ENCODE measurements at regions not wholly inside any gene's neighbourhood (a gene's known extent, or its start where the extent isn't known, plus 50 kb on each side); places are given as distances from the start of the nearest gene placed in this dataset.

DNA sequence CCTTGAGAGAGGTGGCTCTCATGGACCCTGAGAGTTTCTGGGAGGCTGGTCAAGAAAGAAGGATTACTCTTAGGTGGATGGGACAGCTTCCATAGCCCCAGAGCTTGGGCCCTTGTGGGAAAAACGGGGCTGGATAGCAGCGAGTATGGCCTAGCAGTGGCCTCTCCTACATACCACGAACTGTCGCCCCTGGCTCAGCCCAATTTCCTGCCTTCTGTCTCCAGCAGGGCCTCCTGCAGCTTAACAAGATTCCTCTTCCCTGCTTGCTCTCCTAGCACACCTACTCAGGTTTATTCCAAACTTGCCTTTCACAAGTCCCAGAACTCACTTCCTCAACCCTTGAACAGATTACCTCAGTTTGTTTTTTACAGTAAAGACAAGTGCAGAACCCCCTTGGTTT lies 139.7 kb upstream of the TPM1 start:
- Histone ChIP-seq H3K9me3 (ENCODE audit: insufficient read depth, low read depth, low read length) (no peaks in the 10 kb centered on the region), H3K4me2 (ENCODE audit: low read length) (no peak overlapping the region), H3K4me1 (ENCODE audit: insufficient read depth, low read length) (peaks cover 3% of the 10 kb centered on the region), H3K4me3 (ENCODE audit: insufficient read depth, low read depth, low read length) (no peak overlapping the region), H3K9ac (ENCODE audit: low read length) (no peak overlapping the region), H3K36me3 (ENCODE audit: insufficient read depth, low read length) (no peaks in the 10 kb centered on the region), H4K20me1 (ENCODE audit: insufficient read depth, low read length) (no peaks in the 10 kb centered on the region), H3K27ac (ENCODE audit: low read depth, low read length) (no peak overlapping the region), H3K27me3 (ENCODE audit: insufficient read depth, low read length) (no peaks in the 10 kb centered on the region), H2AFZ (ENCODE audit: low read depth, low read length) (no peak overlapping the region), H3K79me2 (ENCODE audit: insufficient read depth, low read length) (no peaks in the 10 kb centered on the region)
- no peaks in the 10 kb centered on the region for H3K36me3 Mint-ChIP-seq (ENCODE audit: low read depth, unreplicated experiment)
- H3K27me3 Mint-ChIP-seq (ENCODE audit: low read depth, unreplicated experiment), result no peaks in the 10 kb centered on the region
- no peak for TF ChIP-seq EZH2 (IDR thresholded peaks at IDR 0.05; ENCODE audit: insufficient read depth, low read length)
- TF ChIP-seq CTCF (IDR thresholded peaks at IDR 0.05; ENCODE audit: insufficient read depth, low read depth, low read length), result no peak
- peaks cover 38% of the 10 kb centered on the region for H3K4me1 Mint-ChIP-seq (ENCODE audit: low read depth, unreplicated experiment)
- H3K9me3 Mint-ChIP-seq (ENCODE audit: unreplicated experiment), result no peaks in the 10 kb centered on the region
- DNase-seq (ENCODE audit: low read depth) (no peak), FAIRE-seq (no peak)
- H3K4me3 Mint-ChIP-seq (ENCODE audit: unreplicated experiment), result no peak overlapping the region
- H3K27ac Mint-ChIP-seq (ENCODE audit: unreplicated experiment), result no peak overlapping the region

DNA sequence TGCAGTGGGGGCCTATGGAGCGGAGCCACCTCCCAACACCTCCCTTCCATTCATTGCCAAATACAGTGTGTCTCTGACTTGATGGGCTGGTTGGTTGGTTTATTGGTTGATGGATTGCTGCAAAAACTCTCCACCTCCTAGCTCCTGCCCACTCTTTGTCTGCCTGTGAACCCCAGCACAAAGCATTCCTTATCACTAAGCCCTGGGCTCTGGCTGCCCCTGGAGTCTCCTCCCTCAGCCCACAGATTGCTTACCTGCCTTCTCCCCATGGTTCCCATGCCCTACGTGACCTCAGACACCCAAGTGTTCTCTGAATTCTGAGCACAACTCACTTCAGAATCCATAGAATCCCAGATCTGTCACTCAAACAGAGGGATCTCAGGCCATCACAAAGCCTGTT lies 139.1 kb upstream of the TPM1 start:
- H3K27me3 ChIP-seq (ENCODE audit: insufficient read depth, low read length), result no peaks in the 10 kb centered on the region
- H3K27ac ChIP-seq (ENCODE audit: low read depth, low read length), result no peak overlapping the region
- no peaks in the 10 kb centered on the region for H3K36me3 Mint-ChIP-seq (ENCODE audit: low read depth, unreplicated experiment)
- no peaks in the 10 kb centered on the region for H4K20me1 ChIP-seq (ENCODE audit: insufficient read depth, low read length)
- TF ChIP-seq EZH2 (IDR thresholded peaks at IDR 0.05; ENCODE audit: insufficient read depth, low read length) (no peak), CTCF (IDR thresholded peaks at IDR 0.05; ENCODE audit: insufficient read depth, low read depth, low read length) (no peak)
- no peak overlapping the region for H3K4me2 ChIP-seq (ENCODE audit: low read length)
- no peaks in the 10 kb centered on the region for H3K36me3 ChIP-seq (ENCODE audit: insufficient read depth, low read length)
- no peaks in the 10 kb centered on the region for H3K9me3 Mint-ChIP-seq (ENCODE audit: unreplicated experiment)
- no peak overlapping the region for H2AFZ ChIP-seq (ENCODE audit: low read depth, low read length)
- no peak for FAIRE-seq
- no peaks in the 10 kb centered on the region for H3K4me1 ChIP-seq (ENCODE audit: insufficient read depth, low read length)
- peak overlapping the region; percentile 45 for H3K27ac Mint-ChIP-seq (ENCODE audit: unreplicated experiment)
- H3K9me3 ChIP-seq (ENCODE audit: insufficient read depth, low read depth, low read length), result no peaks in the 10 kb centered on the region
- no peaks in the 10 kb centered on the region for H3K79me2 ChIP-seq (ENCODE audit: insufficient read depth, low read length)
- no peak for DNase-seq (ENCODE audit: low read depth)
- H3K4me3 ChIP-seq (ENCODE audit: insufficient read depth, low read depth, low read length), result no peak overlapping the region
- H3K4me1 Mint-ChIP-seq (ENCODE audit: low read depth, unreplicated experiment), result peaks cover 32% of the 10 kb centered on the region
- H3K27me3 Mint-ChIP-seq (ENCODE audit: low read depth, unreplicated experiment), result no peaks in the 10 kb centered on the region
- peak overlapping the region; percentile 58 for H3K4me3 Mint-ChIP-seq (ENCODE audit: unreplicated experiment)
- no peak overlapping the region for H3K9ac ChIP-seq (ENCODE audit: low read length)

DNA sequence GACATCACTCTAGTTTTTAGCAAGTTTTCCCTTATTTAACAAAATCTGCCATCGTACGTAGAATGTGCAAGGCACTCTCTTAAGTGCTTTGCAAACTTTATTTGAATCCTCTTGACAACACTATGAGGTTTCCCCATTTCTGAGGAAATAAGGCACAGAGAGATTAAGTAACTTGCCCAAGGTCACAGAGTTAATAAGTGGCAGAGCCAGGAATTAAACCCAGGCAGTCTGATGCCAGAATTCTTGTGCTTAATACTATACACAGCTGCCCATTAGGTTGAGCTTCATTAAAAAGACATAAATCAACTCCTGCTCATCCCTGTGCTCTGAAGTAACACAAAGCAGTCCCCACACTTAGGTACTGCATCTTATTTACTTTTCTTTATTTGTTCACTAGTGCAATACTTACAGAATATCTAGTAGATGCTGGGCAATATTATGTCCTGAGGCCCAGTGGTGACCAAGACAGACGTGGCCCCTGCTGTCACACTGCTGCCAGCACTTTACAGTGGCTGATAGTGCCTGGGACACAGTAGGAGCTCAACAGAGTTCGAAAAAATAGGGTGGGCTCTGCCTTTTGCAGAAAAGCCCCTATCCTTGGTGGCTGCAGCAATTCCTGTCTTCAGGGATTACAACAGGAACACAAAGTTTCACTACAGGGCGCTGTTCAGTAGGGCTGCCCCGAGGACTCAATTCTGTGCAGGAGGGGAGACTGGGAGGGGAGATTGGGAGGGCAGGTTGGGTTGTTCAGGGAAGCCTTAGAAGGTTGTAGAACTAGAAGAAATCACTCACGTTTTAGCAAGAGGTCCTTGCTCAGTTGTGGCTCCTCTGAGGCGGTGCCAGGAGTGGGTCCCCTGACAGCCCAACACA lies 138.3 kb upstream of the TPM1 start:
- Mint-ChIP-seq H3K36me3 (ENCODE audit: low read depth, unreplicated experiment) (no peaks in the 10 kb centered on the region), H3K4me1 (ENCODE audit: low read depth, unreplicated experiment) (peaks cover 25% of the 10 kb centered on the region), H3K27ac (ENCODE audit: unreplicated experiment) (peak overlapping the region; percentile 3), H3K4me3 (ENCODE audit: unreplicated experiment) (no peak overlapping the region), H3K27me3 (ENCODE audit: low read depth, unreplicated experiment) (no peaks in the 10 kb centered on the region), H3K9me3 (ENCODE audit: unreplicated experiment) (no peaks in the 10 kb centered on the region)
- DNase-seq (ENCODE audit: low read depth) (no peak), FAIRE-seq (no peak)
- no peak overlapping the region for H3K4me3 ChIP-seq (ENCODE audit: insufficient read depth, low read depth, low read length)
- H3K4me2 ChIP-seq (ENCODE audit: low read length), result no peak overlapping the region
- H3K27me3 ChIP-seq (ENCODE audit: insufficient read depth, low read length), result no peaks in the 10 kb centered on the region
- H3K4me1 ChIP-seq (ENCODE audit: insufficient read depth, low read length), result no peaks in the 10 kb centered on the region
- H3K27ac ChIP-seq (ENCODE audit: low read depth, low read length), result no peak overlapping the region
- H3K36me3 ChIP-seq (ENCODE audit: insufficient read depth, low read length), result no peaks in the 10 kb centered on the region
- H3K79me2 ChIP-seq (ENCODE audit: insufficient read depth, low read length), result no peaks in the 10 kb centered on the region
- no peak for TF ChIP-seq CTCF (IDR thresholded peaks at IDR 0.05; ENCODE audit: insufficient read depth, low read depth, low read length)
- TF ChIP-seq EZH2 (IDR thresholded peaks at IDR 0.05; ENCODE audit: insufficient read depth, low read length), result no peak
- H4K20me1 ChIP-seq (ENCODE audit: insufficient read depth, low read length), result no peaks in the 10 kb centered on the region
- H2AFZ ChIP-seq (ENCODE audit: low read depth, low read length), result no peak overlapping the region
- no peaks in the 10 kb centered on the region for H3K9me3 ChIP-seq (ENCODE audit: insufficient read depth, low read depth, low read length)
- H3K9ac ChIP-seq (ENCODE audit: low read length), result no peak overlapping the region
